Kidney epithelial cell (primary cell): ENCODE measurements at regions not wholly inside any gene's neighbourhood (a gene's known extent, or its start where the extent isn't known, plus 50 kb on each side); places are given as distances from the start of the nearest gene placed in this dataset.

Experiments
- DNase-seq: peaks from one replicate; pipeline ENCODE4 v3.0.0-alpha.2; 2010; ENCODE audit warnings: low read depth
- H3K27me3 ChIP-seq: 2 replicates; pipeline ENCODE4 v1.6.0; 2011; ENCODE audit warnings: low read length; ENCODE audit not compliant: control insufficient read depth, insufficient read depth
- H3K36me3 ChIP-seq: 2 replicates; pipeline ENCODE4 v1.5.1; 2011; ENCODE audit warnings: low read length; ENCODE audit not compliant: control insufficient read depth, insufficient read depth
- H3K4me3 ChIP-seq: 2 replicates; pipeline ENCODE4 v1.5.1; 2011; ENCODE audit warnings: low read depth, mild to moderate bottlenecking, control low read depth, low read length
- TF ChIP-seq, protein P1 (sequence below): IDR thresholded peaks from 2 replicates; pipeline ENCODE4 v1.5.1; 2011; ENCODE audit warnings: mild to moderate bottlenecking, moderate library complexity, low read length, control low read depth, inconsistent platforms; ENCODE audit not compliant: insufficient read depth, poor library complexity, severe bottlenecking

DNA sequence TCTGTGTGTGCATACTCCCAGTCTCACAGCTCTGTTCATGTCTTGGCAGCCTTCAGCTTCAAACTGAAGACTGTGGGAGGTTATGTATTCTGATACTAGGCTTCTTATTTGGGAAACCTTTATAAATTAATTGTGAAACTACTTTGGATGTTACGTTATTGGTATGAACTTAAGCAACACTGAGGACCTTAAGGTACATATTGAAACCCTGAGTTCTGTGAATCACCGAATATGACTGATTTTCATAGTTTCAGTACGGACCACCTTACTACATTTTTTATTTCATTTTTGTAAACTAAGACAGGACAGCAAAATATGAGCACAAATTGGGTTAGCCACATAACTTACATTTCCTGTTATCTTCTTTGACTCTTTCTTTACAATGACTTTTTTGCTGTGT lies 498.4 kb downstream of the PDGFC start:
- Histone ChIP-seq H3K27me3 (no peaks in the 10 kb centered on the region), H3K36me3 (no peaks in the 10 kb centered on the region), H3K4me3 (no peak overlapping the region)
- no peak for DNase-seq
- TF ChIP-seq, protein P1, sequence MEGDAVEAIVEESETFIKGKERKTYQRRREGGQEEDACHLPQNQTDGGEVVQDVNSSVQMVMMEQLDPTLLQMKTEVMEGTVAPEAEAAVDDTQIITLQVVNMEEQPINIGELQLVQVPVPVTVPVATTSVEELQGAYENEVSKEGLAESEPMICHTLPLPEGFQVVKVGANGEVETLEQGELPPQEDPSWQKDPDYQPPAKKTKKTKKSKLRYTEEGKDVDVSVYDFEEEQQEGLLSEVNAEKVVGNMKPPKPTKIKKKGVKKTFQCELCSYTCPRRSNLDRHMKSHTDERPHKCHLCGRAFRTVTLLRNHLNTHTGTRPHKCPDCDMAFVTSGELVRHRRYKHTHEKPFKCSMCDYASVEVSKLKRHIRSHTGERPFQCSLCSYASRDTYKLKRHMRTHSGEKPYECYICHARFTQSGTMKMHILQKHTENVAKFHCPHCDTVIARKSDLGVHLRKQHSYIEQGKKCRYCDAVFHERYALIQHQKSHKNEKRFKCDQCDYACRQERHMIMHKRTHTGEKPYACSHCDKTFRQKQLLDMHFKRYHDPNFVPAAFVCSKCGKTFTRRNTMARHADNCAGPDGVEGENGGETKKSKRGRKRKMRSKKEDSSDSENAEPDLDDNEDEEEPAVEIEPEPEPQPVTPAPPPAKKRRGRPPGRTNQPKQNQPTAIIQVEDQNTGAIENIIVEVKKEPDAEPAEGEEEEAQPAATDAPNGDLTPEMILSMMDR = no peak

DNA sequence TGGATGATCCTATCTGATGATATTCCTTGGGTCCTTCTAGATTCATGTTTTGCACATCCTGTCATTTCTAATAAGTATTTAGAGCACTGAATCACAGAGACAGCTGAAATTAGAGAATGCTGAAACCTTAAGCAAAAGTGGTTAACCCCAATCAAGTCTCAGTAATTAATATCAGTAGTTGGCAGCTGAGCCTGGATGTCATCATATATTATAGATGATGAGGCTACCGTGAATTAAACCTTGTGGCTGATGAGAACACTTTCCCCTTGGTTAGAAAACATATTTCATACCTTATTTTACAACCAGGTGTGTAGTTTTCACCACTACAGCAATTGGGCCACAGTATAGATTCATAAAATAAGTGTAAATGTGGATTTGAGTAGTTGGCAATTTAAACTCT lies 499.0 kb downstream of the PDGFC start:
- no peaks in the 10 kb centered on the region for H3K27me3 ChIP-seq
- no peak for DNase-seq
- H3K4me3 ChIP-seq = no peak overlapping the region
- no peaks in the 10 kb centered on the region for H3K36me3 ChIP-seq
- TF ChIP-seq, protein P1 = no peak

DNA sequence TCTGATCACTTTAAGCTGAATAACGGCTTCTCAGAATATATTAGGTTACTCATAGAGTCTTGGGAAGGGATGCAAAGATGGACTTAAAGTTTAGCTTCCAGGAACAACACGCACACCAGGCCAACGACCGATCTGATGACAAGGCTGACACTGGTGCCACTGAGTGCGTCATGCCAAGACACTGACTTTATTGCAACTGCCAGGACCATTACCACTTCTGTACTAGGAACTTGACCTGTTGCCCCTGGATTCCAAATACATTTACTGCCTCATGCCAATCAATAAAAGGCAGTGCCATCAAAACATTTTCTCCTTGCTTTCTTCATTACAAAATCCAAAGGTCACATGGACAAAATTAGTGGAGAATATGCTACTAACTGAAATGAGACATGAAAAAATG lies 505.9 kb upstream of the CTSO start:
- Histone ChIP-seq H3K4me3 (no peak overlapping the region), H3K27me3 (no peaks in the 10 kb centered on the region), H3K36me3 (no peaks in the 10 kb centered on the region)
- TF ChIP-seq, protein P1 = no peak
- DNase-seq = no peak

DNA sequence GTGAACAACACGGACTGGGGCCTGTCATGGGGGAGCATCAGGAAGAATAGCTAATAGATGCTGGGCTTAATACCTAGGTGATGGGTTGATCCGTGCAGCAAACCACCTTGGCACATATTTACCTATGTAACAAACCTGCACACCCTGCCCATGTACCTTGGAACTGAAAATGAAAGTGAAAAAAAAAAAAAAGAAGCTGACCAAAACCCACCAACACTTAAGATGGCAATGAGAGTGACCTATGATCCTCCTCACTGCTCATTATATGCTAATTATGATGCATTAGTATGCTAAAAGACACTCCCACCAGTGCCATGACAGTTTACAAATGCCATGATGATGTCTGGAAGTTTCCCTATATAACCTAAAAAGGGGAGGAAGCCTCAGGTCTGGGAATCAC lies 503.2 kb upstream of the CTSO start:
- TF ChIP-seq, protein P1 = no peak
- DNase-seq = no peak
- H3K4me3 ChIP-seq = no peak overlapping the region
- H3K36me3 ChIP-seq = no peaks in the 10 kb centered on the region
- H3K27me3 ChIP-seq = no peaks in the 10 kb centered on the region

DNA sequence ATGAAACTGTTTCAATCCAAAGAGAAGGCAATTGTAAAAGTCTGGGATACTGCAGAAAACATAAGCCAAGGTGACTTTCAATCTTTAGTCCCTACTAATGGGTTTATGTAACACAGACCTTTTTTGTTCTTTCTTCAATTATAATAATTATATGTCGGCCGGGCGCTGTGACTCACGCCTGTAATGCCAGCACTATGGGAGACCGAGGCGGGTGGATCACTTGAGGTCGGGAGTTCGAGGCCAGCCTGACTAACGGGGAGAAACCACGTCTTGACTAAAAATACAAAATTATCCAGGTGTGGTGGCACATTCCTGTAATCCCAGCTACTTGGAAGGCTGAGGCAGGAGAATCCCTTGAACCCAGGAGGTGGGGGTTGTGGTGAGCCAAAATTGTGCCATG lies 489.8 kb upstream of the CTSO start:
- TF ChIP-seq, protein P1 = no peak

DNA sequence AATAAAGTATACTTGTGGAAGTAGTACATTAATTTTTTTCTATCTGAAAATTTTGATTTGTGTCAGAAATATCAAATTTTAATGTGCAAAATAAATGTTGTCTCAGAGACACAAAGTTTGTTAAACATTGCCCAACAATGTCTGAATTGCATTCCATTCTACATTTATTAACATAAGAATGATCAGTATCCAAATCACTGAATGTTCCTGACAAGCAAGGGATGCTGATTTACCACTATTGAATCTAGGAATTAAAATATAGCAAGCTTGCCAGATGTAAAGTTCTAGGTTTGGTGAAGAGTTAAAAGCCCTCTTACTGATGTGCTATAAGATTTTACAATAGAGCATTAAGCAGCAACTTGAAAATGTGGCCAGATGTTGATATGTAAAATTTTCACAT lies 489.2 kb upstream of the CTSO start:
- no peaks in the 10 kb centered on the region for H3K27me3 ChIP-seq
- no peaks in the 10 kb centered on the region for H3K36me3 ChIP-seq
- DNase-seq = no peak
- H3K4me3 ChIP-seq = no peak overlapping the region
- TF ChIP-seq, protein P1 = no peak

More for the DNA sequence above, 489.8 kb upstream of the CTSO start:
- H3K4me3 ChIP-seq = no peak overlapping the region
- no peak for DNase-seq
- no peaks in the 10 kb centered on the region for H3K27me3 ChIP-seq
- no peaks in the 10 kb centered on the region for H3K36me3 ChIP-seq
